T-helper 1 cell treated with Interleukin-12 subunit alpha and Interleukin-12 subunit beta and Interleukin-4 antibody, amounts not matched to agents 30 ng/mL and 1 ng/mL, for 36 hours (primary cell): ENCODE measurements at regions not wholly inside any gene's neighbourhood (a gene's known extent, or its start where the extent isn't known, plus 50 kb on each side); places are given as distances from the start of the nearest gene placed in this dataset.

ENCODE experiments used
- intact Hi-C: fragments of 100-400 bp; cut with micrococcal nuclease; formaldehyde crosslinking; loops from one replicate; pipeline ENCODE4 v1.15.1; 2024

DNA sequence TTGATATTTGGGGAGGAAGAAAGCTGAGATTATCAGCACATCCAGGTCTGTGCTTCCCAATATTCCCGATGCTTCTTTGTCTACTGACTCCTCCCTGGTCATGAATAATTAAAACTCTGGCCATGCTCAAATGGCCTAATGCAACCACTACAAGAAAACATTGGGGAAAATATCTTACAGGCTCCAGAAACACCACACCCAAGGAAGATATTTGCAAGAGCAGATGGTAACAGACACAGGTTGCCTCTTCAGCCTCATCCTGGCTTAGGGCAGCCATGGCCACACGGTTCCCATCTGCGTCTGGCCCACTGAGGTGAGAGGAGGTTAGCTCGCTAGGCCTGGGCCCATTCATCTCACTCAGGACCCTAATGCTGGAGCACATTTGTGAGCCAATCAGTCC lies 108.4 kb upstream of the SDK1 start:
- intact Hi-C loops, result no loop called here

DNA sequence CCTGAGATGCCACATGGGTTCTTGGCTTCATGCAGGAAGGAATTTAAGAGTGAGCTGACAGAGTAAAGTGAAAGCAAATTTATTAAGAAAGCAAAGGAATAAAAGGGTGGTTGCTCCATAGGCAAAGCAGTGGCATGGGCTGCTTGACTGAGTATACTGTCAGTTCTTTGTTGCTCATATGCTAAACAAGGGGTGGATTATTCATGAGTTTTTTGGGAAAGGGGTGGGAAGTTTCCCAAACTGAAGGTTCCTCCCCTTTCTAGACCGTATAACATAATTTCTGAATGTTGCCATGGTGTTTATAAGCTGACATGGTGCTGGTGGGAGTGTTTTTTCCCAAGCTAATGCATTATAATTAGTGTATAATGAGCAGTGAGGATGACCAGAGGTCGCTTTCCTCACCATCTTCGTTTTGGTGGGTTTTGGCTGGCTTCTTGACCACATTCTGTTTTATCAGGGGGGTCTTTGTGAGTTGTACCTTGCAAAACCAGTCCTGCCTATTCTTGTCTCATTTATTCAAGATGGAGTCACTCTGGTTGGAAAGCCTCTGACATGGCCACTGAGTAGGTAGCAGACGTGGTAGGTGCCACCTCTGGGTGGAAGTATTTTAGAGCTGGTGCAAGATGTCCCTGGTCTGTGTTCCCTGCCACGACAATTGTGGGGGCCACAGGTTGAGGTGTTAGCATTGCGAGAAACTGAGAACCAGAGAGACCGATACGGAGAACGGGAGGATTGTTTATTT lies 107.5 kb upstream of the SDK1 start:
- intact Hi-C loops, result no loop called here

- intact Hi-C loops, result no loop called here
Observed at GRCh38 chr7:3194501-3195141, 106.4 kb upstream of the SDK1 start.

GRCh38 chr7:3195160-3195559 lies 105.9 kb upstream of the SDK1 start:
- intact Hi-C loops, result no loop called here

GRCh38 chr7:3196629-3197400 lies 104.2 kb upstream of the SDK1 start:
- intact Hi-C loops, result no loop called here

- intact Hi-C loops, result no loop called here
Observed at GRCh38 chr7:3197567-3198213, 103.4 kb upstream of the SDK1 start.

DNA sequence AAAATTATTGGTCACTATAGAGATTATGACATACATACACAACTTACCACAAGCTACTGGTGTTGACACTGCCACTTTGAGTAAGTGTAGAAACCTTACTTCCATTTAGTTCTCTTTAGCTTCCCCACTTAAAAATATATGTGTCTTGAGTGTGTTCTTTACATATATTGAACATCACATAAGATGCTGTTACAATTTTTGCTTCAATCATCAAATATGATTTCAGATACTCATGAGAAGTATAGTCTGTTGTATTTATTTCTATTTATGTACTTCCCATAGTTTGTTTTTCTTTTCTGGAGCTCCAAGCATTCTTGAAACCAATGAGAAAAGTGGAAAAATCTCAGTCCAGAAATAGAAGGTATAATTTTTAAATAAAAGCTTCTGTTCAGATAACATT lies 102.7 kb upstream of the SDK1 start:
- intact Hi-C loops, result no loop called here

DNA sequence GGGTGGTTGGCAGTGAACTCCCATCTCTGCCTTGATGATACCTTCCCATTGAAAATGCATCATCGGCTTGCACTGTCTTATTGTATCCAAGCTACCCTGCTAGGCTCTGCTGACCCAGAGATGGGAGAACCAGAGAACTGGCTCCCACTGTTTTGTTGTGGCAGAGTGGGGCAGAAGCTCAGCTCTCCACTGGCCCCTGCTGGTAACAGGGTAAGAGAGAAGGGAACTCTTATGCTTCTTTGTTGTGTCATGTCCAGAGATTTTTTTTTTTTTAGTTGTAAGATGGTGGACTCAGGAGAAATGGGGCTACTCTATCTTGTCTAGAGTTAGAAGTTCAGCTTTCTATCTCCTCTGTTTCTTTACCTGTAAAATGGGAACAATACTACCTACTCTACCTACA lies 100.5 kb upstream of the SDK1 start:
- intact Hi-C loops, result loop anchor here (1.0 kb wide), 4 partner anchors 137 to 335 kb away; no protein-coding TSS in a partner anchor

DNA sequence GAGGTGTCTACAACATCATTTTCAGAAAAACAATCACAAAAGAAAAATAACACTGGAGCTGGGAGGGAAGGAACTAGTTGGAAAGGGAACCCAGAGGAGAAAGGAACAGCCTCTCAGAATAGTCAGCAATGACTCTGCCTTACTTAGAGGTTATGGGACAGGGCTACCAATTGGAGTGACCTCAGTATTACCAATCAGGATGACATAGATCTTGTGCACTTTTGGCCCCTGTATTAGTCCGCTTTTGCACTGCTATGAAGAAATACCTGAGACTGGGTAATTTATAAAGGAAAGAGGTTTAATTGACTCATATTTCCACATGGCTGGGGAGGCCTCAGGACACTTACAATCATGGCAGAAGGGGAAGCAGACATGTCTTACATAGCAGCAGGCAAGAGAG lies 99.7 kb upstream of the SDK1 start:
- intact Hi-C loops, result no loop called here

DNA sequence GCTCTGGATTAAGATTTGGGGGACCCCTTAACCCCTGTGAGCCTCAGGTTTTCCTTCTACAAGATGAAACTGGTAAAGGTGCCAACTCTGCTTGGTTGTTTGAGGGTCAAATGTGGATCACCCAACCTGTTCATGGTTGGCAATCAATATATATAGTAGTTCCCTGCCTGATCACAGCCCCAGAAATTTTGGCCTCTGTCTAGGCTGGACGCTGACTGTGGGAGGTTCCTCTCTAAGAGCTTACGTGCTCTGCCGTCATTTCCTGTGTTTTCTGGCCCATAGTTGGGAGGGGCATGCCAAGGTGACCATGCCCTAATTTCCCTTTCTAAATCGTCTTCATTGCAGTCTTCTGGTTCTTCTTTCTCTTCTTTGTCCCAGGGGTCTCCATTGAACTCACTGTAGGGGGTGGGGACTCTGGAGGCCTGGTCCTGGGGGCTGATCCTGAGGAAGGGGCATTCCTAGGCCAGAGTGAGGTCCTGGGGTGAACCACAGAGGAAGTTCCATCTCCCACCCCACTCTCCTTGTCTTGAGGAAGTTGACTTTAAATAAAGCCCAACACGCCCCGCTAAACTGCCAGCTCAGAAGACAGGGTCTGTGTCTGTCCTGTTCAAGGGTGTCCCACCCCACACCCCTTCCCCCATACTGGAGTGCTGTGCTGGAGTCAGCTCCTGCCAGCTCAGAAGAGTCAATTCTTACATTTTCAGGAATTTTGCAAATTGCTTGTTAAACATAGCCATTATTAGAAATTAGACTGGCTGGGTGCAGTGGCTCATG lies 98.9 kb upstream of the SDK1 start:
- intact Hi-C loops, result no loop called here

DNA sequence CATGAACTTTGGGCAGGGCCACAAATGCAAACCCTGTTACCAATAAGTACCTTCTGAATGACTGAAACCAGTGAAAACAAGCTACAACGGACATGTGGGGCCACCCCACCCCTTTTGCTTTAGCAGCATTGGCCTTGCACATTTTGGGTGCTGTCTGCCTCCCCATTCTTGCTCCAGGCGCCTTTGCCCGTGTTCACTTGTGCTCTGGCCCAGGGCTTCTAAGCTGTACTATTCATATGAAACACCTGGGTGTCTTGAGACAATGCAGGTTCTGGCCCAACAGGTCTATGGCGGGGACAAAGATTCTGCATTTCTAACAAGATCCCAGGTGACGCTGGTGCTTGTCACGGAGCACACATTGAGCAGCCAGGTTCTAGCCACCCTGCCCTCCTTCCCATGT lies 96.5 kb upstream of the SDK1 start:
- intact Hi-C loops, result no loop called here

GRCh38 chr7:3206101-3206500 lies 95.0 kb upstream of the SDK1 start:
- intact Hi-C loops, result no loop called here

DNA sequence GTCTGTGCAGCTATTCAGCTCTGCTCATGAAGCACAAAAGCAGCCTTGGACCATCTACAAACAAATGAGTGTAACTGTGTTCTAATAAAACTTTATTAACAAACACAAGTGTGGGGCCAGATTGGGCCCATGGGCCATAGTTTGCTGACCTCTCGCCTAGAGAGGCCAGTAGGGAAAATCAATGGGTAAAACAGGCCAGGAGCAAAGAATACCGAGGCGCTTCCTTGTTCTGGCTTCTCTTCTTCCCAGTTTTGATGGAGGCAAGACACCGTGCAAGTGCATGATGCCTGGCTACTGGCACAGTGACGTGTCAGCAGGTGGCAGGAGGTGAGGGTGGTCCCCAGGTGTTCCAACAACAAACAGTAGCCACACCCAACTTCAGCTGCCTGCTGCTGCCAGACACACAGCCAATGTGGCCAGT lies 94.3 kb upstream of the SDK1 start:
- intact Hi-C loops, result no loop called here

GRCh38 chr7:3207387-3207902 lies 93.6 kb upstream of the SDK1 start:
- intact Hi-C loops, result no loop called here

DNA sequence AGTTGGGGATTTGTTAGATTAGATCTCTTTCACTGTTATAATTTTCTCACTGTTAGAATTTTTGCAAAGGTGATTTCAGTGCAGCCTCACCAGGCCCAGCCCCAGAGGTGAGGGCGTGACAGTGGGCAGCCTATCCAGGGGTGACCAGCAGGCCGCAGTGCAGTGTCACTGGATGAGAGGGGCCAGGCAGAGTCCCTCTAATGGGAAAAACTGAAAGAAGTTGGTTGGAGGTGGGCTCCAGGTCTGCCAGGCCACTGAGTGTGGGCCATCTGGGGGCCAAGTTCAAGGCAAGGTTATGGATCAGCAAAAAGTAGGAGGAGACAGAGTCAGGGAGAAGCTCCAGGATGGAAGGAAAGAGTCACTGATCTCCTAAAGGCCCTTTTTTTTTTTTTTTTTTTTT lies 90.5 kb upstream of the SDK1 start:
- intact Hi-C loops, result no loop called here

- intact Hi-C loops, result no loop called here
Observed at GRCh38 chr7:3214090-3214413, 87.0 kb upstream of the SDK1 start.

GRCh38 chr7:3215624-3216585 lies 85.1 kb upstream of the SDK1 start:
- intact Hi-C loops, result no loop called here

DNA sequence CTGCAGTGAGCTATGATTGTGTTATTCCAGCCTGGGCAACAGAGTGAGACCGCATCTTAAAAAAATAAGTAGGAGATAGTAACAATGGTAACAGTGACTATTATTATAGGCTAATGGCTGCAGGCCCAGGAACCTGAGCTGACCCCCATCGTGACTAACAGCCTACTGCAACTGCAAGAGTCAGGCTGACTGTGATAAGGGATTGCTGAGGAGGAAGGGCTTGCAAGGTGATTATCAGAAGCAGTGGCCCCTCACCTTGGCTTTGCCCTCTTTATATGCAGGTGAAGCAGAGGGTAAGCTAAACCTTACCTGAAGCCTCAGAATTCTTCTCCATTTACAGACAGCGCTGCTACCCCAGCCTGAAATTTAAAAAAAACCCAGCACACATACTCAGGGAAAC lies 83.9 kb upstream of the SDK1 start:
- intact Hi-C loops, result no loop called here

DNA sequence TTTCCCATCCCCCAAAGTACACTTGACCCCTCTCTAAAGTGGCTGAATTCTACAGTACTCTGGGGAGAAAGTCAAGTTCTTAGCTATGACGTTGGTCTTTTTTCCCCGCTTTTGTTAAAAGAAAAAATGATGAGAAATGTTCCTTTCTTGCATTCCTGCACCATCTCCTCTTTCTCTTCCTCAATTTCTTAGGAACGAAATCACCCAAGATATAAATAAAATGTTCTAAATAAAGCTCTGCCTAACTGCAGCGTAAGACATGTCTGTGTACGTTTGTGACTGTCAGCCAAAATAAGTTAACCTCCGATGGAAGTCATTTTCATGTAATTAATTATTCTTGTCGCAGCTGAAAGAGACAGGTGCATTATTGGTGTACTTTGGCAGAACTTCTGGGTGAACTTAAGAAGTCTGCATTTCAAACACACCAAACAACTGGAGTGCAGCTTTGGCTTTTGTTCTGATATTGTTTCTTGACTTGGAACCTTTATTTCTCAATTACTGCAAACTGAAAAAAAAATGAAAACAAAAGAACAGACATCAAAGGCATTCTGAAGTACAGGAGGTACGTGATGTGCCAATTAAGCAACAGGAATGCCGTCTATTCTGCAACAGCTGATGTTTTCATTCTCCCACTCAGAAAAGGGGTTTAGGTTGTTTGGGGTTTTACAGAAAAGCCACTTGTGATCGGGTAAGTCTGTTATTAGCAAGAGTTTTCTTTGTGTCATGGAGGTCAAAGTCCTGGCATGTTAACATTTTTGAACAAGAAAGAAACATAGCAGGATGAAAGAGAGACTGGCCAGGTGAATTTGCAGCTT lies 82.4 kb upstream of the SDK1 start:
- intact Hi-C loops, result no loop called here
